ENCODE measurements at regions not wholly inside any gene's neighbourhood (a gene's known extent, or its start where the extent isn't known, plus 50 kb on each side); places are given as distances from the start of the nearest gene placed in this dataset.
"Not testable (repeated sequence)": the region's sequence is repeated elsewhere in the genome, so short reads cannot be mapped to it uniquely, and the experiment has no call there.

DNA sequence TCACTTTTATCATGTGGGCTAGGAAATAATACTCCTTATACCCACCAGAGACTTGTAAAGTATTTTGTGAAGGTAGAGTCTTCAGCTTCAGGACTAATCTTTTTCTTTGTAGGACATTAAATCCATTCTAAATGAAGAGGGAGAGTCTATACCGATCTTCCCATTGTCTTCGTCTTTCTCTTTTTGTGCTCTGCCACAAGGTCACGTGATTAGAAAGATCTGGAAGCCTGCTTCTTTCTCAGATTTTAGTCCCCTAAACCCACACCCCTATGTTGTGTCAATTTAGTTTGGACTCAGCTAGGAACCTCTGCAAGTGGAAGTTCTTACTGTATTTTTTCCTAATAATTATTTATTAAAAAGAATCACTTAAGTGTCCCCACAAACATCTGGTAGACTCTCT lies 507.3 kb downstream of the PYDC2 start:
- Mint-ChIP-seq H3K9me3 (peaks cover 0 to 2% (median 0%) of the 10 kb centered on the region in 3 donors), H3K4me1 (peaks cover 9 to 12% (median 11%) of the 10 kb centered on the region in 3 donors), H3K27me3 (no peaks in the 10 kb centered on the region), H3K36me3 (no peaks in the 10 kb centered on the region), H3K27ac (no peak overlapping the region), H3K4me3 (no peak overlapping the region)

- Mint-ChIP-seq H3K4me1 (peaks cover 7 to 8% (median 8%) of the 10 kb centered on the region in 3 donors), H3K27ac (no peak overlapping the region), H3K36me3 (no peaks in the 10 kb centered on the region), H3K27me3 (no peaks in the 10 kb centered on the region), H3K4me3 (peak overlapping the region in 1 of 4 donors; percentile 43), H3K9me3 (peaks cover 0 to 3% (median 3%) of the 10 kb centered on the region in 3 donors)
Observed at GRCh38 chr3:191972714-191973398, 511.9 kb downstream of the PYDC2 start.

DNA sequence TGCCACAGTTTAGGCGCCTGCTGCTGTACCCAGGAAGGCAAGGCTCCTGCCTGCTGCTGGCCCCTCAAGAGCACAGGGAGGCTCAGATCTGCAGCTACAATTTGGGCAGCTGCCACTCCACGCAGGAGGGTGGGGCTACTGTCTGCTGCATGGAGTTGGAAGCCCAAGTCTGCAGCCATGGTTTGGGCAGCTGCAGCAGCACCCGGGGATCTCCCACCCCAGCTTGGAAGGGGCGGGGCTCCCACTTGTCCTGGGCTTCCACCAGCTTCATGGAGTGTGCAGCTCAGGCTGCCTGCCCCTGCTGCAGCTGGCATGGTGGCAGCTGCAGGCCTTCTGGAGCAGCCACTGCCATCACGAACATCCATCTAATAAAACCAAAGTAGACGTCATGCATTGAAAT lies 512.9 kb downstream of the PYDC2 start:
- Mint-ChIP-seq H3K4me1 (peaks cover 7 to 8% (median 8%) of the 10 kb centered on the region in 3 donors), H3K4me3 (peak overlapping the region in 1 of 4 donors; percentile 74), H3K36me3 (no peaks in the 10 kb centered on the region), H3K9me3 (peaks cover 0 to 6% (median 5%) of the 10 kb centered on the region in 3 donors), H3K27ac (no peak overlapping the region), H3K27me3 (no peaks in the 10 kb centered on the region)

DNA sequence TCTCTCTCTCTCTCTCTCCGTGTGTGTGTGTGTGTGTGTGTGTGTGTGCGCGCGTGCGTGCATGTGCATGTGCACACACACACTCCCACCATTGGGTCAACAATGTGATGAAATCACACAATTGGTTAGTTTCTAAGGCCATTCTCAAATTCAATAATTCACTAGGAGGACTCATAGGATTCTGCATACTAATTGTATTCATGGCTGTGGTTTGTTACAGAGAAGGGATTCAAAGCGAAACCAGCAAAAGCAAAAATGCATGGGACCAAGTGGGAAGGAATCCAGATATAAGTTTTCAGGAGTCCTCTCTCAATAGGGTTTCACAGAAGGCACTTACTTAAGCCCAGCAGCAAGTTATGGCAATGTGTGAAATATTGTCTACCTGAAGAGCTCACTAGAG lies 515.0 kb downstream of the PYDC2 start:
- Mint-ChIP-seq H3K36me3 (no peaks in the 10 kb centered on the region), H3K27me3 (no peaks in the 10 kb centered on the region), H3K4me1 (peaks cover 7 to 8% (median 8%) of the 10 kb centered on the region in 3 donors), H3K27ac (no peak overlapping the region), H3K9me3 (peaks cover 4 to 11% (median 5%) of the 10 kb centered on the region in 3 donors), H3K4me3 (no peak overlapping the region)

DNA sequence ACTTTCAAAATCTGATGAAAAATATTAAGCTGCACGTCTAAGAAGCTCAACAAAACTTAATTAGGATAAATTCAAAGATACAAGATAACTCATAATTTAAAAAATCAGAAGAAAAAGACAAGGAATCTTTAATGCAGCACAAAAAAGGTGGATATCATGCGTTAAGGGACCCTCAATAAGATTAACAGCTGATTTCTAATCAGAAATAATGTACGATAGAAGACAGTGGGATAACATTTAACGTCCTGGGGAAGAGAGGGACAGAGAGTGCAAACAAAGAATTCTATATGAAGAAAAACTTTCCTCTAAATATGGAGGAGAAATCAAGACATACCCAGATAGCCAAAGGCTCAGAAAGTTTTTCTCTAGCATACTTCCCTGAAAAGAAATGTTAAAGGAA lies 519.5 kb downstream of the PYDC2 start:
- peaks cover 4 to 11% (median 6%) of the 10 kb centered on the region in 3 donors for H3K9me3 Mint-ChIP-seq
- H3K4me3 Mint-ChIP-seq, result no peak overlapping the region
- H3K27me3 Mint-ChIP-seq, result peaks cover 2% of the 10 kb centered on the region
- no peaks in the 10 kb centered on the region for H3K4me1 Mint-ChIP-seq
- no peaks in the 10 kb centered on the region for H3K36me3 Mint-ChIP-seq
- no peak overlapping the region for H3K27ac Mint-ChIP-seq

- peaks cover 0 to 2% (median 0%) of the 10 kb centered on the region in 3 donors for H3K4me1 Mint-ChIP-seq
- H3K9me3 Mint-ChIP-seq, result peaks cover 4 to 10% (median 6%) of the 10 kb centered on the region in 3 donors
- no peak overlapping the region for H3K27ac Mint-ChIP-seq
- H3K27me3 Mint-ChIP-seq, result peaks cover 2% of the 10 kb centered on the region
- H3K4me3 Mint-ChIP-seq, result no peak overlapping the region
- no peaks in the 10 kb centered on the region for H3K36me3 Mint-ChIP-seq
Observed at GRCh38 chr3:191982481-191982880, 521.5 kb downstream of the PYDC2 start.

DNA sequence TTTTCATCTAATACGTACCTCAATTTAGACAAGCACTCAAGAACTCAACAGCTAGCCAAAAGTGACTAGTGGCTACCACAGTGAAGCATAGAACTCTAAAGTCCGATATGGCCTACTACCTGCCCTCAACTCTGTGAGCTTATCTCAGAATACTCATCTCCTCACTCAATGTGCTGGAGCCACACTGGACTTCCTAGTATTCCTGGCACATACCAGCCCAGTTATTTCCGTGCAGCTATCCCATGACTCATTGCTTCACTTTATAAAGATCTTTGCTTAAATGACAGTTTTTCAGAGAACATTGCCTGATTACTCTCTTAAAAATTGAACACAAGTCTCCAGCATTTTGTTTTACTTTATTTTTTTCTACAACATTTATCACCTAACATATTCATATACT lies 524.7 kb downstream of the PYDC2 start:
- Mint-ChIP-seq H3K9me3 (peaks cover 0 to 1% (median 0%) of the 10 kb centered on the region in 3 donors), H3K36me3 (no peaks in the 10 kb centered on the region), H3K27me3 (peaks cover 2% of the 10 kb centered on the region), H3K4me1 (peaks cover 0 to 3% (median 2%) of the 10 kb centered on the region in 3 donors), H3K4me3 (no peak overlapping the region), H3K27ac (no peak overlapping the region)

- Mint-ChIP-seq H3K36me3 (no peaks in the 10 kb centered on the region), H3K27me3 (no peaks in the 10 kb centered on the region), H3K9me3 (peaks cover under 1 to 8% (median 6%) of the 10 kb centered on the region in 3 donors), H3K4me3 (no peak overlapping the region), H3K27ac (no peak overlapping the region), H3K4me1 (peaks cover 0 to 3% (median 2%) of the 10 kb centered on the region in 3 donors)
Observed at GRCh38 chr3:191987831-191988350, 526.9 kb downstream of the PYDC2 start.

DNA sequence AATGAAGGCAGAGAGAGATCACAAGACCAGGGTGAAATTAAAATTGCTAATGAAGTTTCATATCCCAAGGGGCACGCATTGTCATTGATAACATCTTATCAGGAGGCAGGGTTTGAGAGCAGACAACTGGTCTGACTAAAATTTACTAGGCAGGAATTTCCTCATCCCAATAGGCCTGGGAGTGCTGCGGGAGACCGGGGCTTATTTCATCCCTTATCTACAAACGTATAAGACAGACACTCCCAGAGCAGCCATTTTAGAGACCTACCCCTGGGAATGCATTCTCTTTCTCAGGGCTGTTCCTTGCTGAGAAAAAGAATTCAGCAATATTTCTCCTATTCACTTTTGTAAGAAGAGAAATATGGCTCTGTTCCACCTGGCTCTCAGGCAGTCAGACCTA lies 533.0 kb downstream of the PYDC2 start:
- not testable (repeated sequence) for H3K4me1 Mint-ChIP-seq, H3K27ac Mint-ChIP-seq, H3K27me3 Mint-ChIP-seq, H3K4me3 Mint-ChIP-seq, H3K36me3 Mint-ChIP-seq
- H3K9me3 Mint-ChIP-seq, result peaks cover 12 to 24% (median 12%) of the 10 kb centered on the region in 3 donors

- H3K27me3 Mint-ChIP-seq, result no peaks in the 10 kb centered on the region
Observed at GRCh38 chr3:191997093-191997492, 536.1 kb downstream of the PYDC2 start.

GRCh38 chr3:191997579-191998268 lies 536.8 kb downstream of the PYDC2 start:
- Mint-ChIP-seq H3K4me3 (no peak overlapping the region), H3K9me3 (peaks cover 5 to 24% (median 6%) of the 10 kb centered on the region in 3 donors), H3K27me3 (no peaks in the 10 kb centered on the region), H3K36me3 (peaks cover 3% of the 10 kb centered on the region), H3K27ac (no peak overlapping the region), H3K4me1 (peaks cover 0 to 2% (median 0%) of the 10 kb centered on the region in 3 donors)

More at GRCh38 chr3:191997093-191997492, 536.1 kb downstream of the PYDC2 start:
- no peak overlapping the region for H3K4me3 Mint-ChIP-seq
- H3K4me1 Mint-ChIP-seq, result peaks cover 0 to 2% (median 0%) of the 10 kb centered on the region in 3 donors
- H3K27ac Mint-ChIP-seq, result no peak overlapping the region
- H3K36me3 Mint-ChIP-seq, result peaks cover 3% of the 10 kb centered on the region
- peaks cover 5 to 24% (median 10%) of the 10 kb centered on the region in 3 donors for H3K9me3 Mint-ChIP-seq

- Mint-ChIP-seq H3K27ac (no peak overlapping the region), H3K27me3 (no peaks in the 10 kb centered on the region), H3K9me3 (peaks cover 0 to 3% (median 0%) of the 10 kb centered on the region in 3 donors), H3K36me3 (no peaks in the 10 kb centered on the region), H3K4me1 (peaks cover 0 to 3% (median 3%) of the 10 kb centered on the region in 3 donors), H3K4me3 (no peak overlapping the region)
Observed at GRCh38 chr3:192001218-192001617, 540.3 kb downstream of the PYDC2 start.

GRCh38 chr3:192005989-192006388 lies 545.0 kb downstream of the PYDC2 start:
- H3K36me3 Mint-ChIP-seq, result no peaks in the 10 kb centered on the region
- H3K4me1 Mint-ChIP-seq, result peaks cover 0 to 3% (median 3%) of the 10 kb centered on the region in 3 donors
- H3K27me3 Mint-ChIP-seq, result no peaks in the 10 kb centered on the region
- no peak overlapping the region for H3K27ac Mint-ChIP-seq
- H3K9me3 Mint-ChIP-seq, result no peaks in the 10 kb centered on the region
- no peak overlapping the region for H3K4me3 Mint-ChIP-seq

DNA sequence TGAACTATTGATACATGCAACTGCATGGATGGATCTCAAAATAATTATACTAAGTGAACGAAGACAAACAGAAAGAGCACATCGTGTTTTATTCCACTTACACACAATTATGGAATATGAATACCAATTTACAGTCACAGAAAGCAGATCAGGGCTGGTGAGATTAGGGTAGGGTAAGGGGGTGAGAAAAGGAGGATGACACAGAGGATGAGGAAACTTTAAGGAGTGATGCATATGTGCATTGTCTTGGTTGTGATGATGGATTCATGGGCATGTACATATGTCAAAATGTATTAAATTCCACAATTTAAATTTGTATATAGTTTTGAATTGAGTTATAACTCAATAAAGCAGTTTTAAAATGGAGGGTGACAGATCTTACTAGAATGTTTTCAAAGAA lies 548.9 kb downstream of the PYDC2 start:
- H3K4me1 Mint-ChIP-seq, result peaks cover 0 to 3% (median 3%) of the 10 kb centered on the region in 3 donors
- H3K36me3 Mint-ChIP-seq, result peaks cover 1% of the 10 kb centered on the region
- peaks cover 2% of the 10 kb centered on the region for H3K27me3 Mint-ChIP-seq
- no peak overlapping the region for H3K27ac Mint-ChIP-seq
- H3K9me3 Mint-ChIP-seq, result peaks cover 2 to 9% (median 6%) of the 10 kb centered on the region in 3 donors
- H3K4me3 Mint-ChIP-seq, result no peak overlapping the region

DNA sequence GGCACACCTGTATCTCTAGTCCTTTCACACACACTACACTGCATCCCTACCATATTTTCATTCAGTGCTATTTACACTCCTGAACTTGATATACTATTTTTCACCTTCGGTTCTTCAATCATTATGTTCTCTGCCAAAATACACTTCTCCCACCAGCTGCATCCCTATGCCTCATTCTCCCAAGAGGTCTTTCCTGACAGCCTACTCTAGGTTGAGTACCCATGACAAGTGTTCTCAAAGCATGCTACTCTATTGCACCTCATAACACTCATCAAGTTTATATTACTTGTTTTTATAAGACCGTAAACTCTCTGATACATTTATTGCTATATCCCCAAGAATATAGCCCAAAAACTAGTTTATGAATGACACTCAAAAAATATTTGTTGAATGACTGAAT lies 549.5 kb downstream of the PYDC2 start:
- Mint-ChIP-seq H3K4me1 (peaks cover 0 to 3% (median 3%) of the 10 kb centered on the region in 3 donors), H3K9me3 (peaks cover 2 to 9% (median 6%) of the 10 kb centered on the region in 3 donors), H3K4me3 (no peak overlapping the region), H3K27ac (no peak overlapping the region), H3K27me3 (peaks cover 2% of the 10 kb centered on the region), H3K36me3 (peaks cover 1% of the 10 kb centered on the region)

Measured in IgD-negative memory B cell (primary cell).